ENCODE measurements at regions not wholly inside any gene's neighbourhood (a gene's known extent, or its start where the extent isn't known, plus 50 kb on each side); places are given as distances from the start of the nearest gene placed in this dataset.

DNA sequence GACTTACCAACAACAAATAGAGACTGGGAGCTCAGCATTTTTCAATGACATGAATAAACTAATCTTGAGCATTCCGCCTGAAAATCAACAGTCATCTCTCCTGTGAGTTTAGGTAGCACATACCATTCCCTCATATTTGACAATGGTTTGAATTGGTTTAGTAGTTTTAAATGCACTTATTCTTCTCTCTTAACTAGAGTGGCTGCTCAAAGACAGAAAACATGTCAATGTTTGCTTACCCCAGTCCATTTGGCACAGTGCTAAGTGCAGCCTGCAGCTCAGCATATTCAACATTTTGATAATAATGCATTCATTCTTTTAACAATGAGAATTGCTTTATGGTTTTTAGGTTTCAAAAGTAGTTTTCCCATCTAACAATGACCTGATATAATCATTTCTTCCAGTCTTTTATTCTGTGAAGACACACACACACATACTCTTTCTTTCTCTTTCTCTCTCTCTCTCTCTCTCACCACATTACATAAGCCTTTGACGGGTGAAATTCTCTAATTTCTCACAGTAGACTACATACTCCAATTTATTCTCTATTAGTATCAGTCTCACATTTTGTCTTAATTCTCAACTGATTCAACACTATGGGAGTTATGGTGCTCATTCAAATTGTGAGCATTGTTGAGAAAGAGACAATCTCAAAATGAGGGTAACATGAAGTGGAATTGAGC is 432.3 kb downstream of the LRRIQ3 start:
- H3K9me3 ChIP-seq (replicated peaks in 1 of 11): peaks cover 0 to 6% (median 0%) of the 10 kb centered on the region in 11 experiments; a peak in 3 of 22 replicates
- no peak overlapping the region for H3K4me3 ChIP-seq
- no peaks in the 10 kb centered on the region for H3K4me1 ChIP-seq
- H3K27me3 ChIP-seq: no peaks in the 10 kb centered on the region
- H3K4me2 ChIP-seq: no peak overlapping the region
- H3K9ac ChIP-seq: no peak overlapping the region
- TF ChIP-seq Cebpa-rat (IDR thresholded peaks at IDR 0.05): no peak
- H4K20me1 ChIP-seq: no peaks in the 10 kb centered on the region
- no peaks in the 10 kb centered on the region for H3K36me3 ChIP-seq
- H3K27ac ChIP-seq: no peak overlapping the region

- no peaks in the 10 kb centered on the region for H3K27me3 ChIP-seq
- no peaks in the 10 kb centered on the region for H3K4me1 ChIP-seq
- no peaks in the 10 kb centered on the region for H4K20me1 ChIP-seq
- no peaks in the 10 kb centered on the region for H3K9me3 ChIP-seq (replicated peaks in 1 of 11)
- H3K4me3 ChIP-seq: no peak overlapping the region
- no peak overlapping the region for H3K27ac ChIP-seq
- TF ChIP-seq Cebpa-rat (IDR thresholded peaks at IDR 0.05): no peak
- H3K36me3 ChIP-seq: no peaks in the 10 kb centered on the region
- no peak overlapping the region for H3K9ac ChIP-seq
- H3K4me2 ChIP-seq: no peak overlapping the region
Measured at GRCh38 chr1:73761559-73761958, 436.4 kb downstream of the LRRIQ3 start.

- Histone ChIP-seq H3K36me3 (no peaks in the 10 kb centered on the region), H3K9me3 (replicated peaks in 1 of 11) (no peaks in the 10 kb centered on the region), H3K27ac (no peak overlapping the region), H4K20me1 (no peaks in the 10 kb centered on the region), H3K9ac (no peak overlapping the region), H3K4me2 (no peak overlapping the region), H3K4me1 (no peaks in the 10 kb centered on the region), H3K27me3 (no peaks in the 10 kb centered on the region), H3K4me3 (no peak overlapping the region)
- TF ChIP-seq Cebpa-rat (IDR thresholded peaks at IDR 0.05): no peak
Measured at GRCh38 chr1:73759011-73759410, 439.0 kb downstream of the LRRIQ3 start.

DNA sequence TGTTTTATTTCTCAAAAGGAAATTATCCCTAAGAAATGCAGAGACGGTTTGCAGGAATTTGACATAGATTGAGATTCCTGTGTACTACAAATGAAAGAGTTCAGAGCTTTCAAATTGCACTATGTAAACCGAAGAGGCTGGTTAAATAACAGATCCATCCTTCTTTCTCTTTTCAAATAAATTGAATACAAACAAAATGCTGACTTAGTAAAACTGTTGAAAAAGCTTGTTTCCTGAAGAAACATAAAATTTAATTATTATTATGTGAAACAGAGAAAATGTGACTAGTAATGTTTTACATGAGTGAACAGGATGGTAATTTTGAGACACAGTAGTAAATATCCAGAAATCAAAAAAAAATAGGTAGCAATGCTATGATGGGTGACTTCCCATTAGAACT is 441.2 kb downstream of the LRRIQ3 start:
- Histone ChIP-seq H3K4me2 (no peak overlapping the region), H3K27me3 (no peaks in the 10 kb centered on the region), H3K4me1 (no peaks in the 10 kb centered on the region), H3K9ac (no peak overlapping the region), H3K36me3 (no peaks in the 10 kb centered on the region), H4K20me1 (no peaks in the 10 kb centered on the region), H3K9me3 (replicated peaks in 1 of 11) (no peaks in the 10 kb centered on the region), H3K27ac (no peak overlapping the region), H3K4me3 (no peak overlapping the region)
- no peak for TF ChIP-seq Cebpa-rat (IDR thresholded peaks at IDR 0.05)

DNA sequence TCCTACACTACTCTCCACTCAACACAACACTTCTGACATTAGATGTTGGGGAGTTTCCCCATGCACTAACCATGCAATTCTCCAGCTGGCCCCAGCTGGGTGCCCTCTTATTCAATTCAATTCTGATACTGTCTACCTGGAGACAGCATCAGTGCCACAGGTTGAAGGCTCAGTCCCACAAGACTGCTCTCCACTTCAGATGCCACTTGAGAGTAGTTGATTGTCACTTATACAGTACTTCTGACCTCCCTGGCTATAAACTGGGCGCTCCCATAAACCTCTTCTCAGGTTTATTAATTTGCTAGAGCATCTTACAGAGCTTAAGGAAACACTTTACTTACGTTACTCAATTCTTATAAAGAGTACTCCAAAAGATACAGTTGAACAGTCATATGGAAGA is 442.3 kb downstream of the LRRIQ3 start:
- TF ChIP-seq Cebpa-rat (IDR thresholded peaks at IDR 0.05): no peak
- Histone ChIP-seq H3K4me2 (no peak overlapping the region), H3K27ac (no peak overlapping the region), H3K36me3 (no peaks in the 10 kb centered on the region), H3K9ac (no peak overlapping the region), H4K20me1 (no peaks in the 10 kb centered on the region), H3K27me3 (no peaks in the 10 kb centered on the region), H3K4me1 (no peaks in the 10 kb centered on the region), H3K4me3 (no peak overlapping the region), H3K9me3 (replicated peaks in 1 of 11) (no peaks in the 10 kb centered on the region)

DNA sequence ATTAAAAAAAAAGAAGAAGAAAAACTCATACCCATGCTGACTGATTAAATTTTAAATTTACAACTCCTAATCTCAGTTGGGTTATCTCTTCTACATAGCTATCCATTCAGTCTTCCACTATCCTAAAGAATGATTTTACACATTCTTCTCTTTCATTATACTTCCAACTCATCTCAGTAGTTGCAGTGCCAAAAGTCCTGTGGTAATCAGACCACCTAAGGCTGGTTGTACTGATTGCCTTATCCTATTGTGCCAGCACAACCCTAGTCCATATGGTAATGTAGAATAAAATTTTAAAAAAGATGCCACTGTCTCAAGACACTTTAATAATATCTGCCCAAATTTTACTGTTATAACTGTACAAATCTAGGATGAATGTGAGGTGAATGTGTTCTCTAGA is 448.0 kb downstream of the LRRIQ3 start:
- no peaks in the 10 kb centered on the region for H3K27me3 ChIP-seq
- no peaks in the 10 kb centered on the region for H4K20me1 ChIP-seq
- TF ChIP-seq Cebpa-rat (IDR thresholded peaks at IDR 0.05): no peak
- H3K9me3 ChIP-seq (replicated peaks in 1 of 11): peaks cover 0 to 6% (median 4%) of the 10 kb centered on the region in 11 experiments; a peak in 9 of 22 replicates
- H3K4me2 ChIP-seq: no peak overlapping the region
- no peak overlapping the region for H3K9ac ChIP-seq
- no peak overlapping the region for H3K27ac ChIP-seq
- no peak overlapping the region for H3K4me3 ChIP-seq
- no peaks in the 10 kb centered on the region for H3K36me3 ChIP-seq
- H3K4me1 ChIP-seq: no peaks in the 10 kb centered on the region

DNA sequence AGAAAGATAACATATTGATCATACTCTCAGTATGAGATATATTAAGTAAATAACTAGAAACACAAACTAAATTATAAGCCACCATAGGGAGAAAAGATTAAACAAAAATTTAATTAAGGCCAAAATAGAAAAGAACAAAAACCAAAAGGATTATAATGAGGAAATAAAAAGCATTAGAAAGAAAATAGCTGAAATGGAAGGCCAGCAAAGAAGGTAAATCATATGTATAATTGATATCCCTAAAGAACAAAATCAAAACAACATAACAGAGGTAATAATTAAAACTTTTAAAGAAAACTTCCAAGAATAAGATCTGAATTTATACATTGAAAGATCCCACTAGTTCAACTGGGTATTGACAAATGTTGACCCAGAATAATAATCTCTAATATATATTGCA is 453.0 kb downstream of the LRRIQ3 start:
- Histone ChIP-seq H4K20me1 (no peaks in the 10 kb centered on the region), H3K36me3 (no peaks in the 10 kb centered on the region), H3K4me1 (peaks cover 0 to 10% (median 0%) of the 10 kb centered on the region in 10 experiments; a peak in 4 of 20 replicates), H3K9me3 (replicated peaks in 1 of 11) (peaks cover 0 to 37% (median 13%) of the 10 kb centered on the region in 11 experiments; a peak in 14 of 22 replicates), H3K27me3 (no peaks in the 10 kb centered on the region), H3K4me2 (no peak overlapping the region), H3K4me3 (no peak overlapping the region), H3K9ac (no peak overlapping the region), H3K27ac (no peak overlapping the region)
- no peak for TF ChIP-seq Cebpa-rat (IDR thresholded peaks at IDR 0.05)

DNA sequence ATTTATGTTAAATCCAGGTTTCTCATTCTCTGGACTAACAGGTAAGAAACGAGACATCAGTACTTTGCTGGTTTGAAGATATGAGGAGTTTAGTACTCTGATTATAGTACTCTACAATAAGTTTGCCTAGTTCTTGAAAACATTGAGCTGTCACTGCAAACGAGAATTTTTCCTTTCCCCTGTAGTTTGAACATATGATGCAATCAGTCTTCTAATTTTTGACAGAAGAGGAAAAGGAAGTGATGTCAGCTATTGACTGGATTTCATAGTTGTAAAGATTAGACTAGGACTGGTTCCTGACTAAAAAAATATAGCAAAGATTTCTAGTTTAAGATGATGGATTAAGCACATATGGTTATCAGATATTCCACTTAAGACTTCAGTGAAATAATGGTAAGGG is 461.9 kb downstream of the LRRIQ3 start:
- no peaks in the 10 kb centered on the region for H3K9me3 ChIP-seq (replicated peaks in 1 of 11)
- H3K4me3 ChIP-seq: no peak overlapping the region
- H3K27me3 ChIP-seq: no peaks in the 10 kb centered on the region
- no peaks in the 10 kb centered on the region; a peak in 1 of 20 replicates for H3K4me1 ChIP-seq
- H3K36me3 ChIP-seq: no peaks in the 10 kb centered on the region
- no peak overlapping the region for H3K27ac ChIP-seq
- peak in 2 of 11 experiments; percentile 50 to 55; a peak in 1 of 22 replicates for TF ChIP-seq Cebpa-rat (IDR thresholded peaks at IDR 0.05)
- H4K20me1 ChIP-seq: no peaks in the 10 kb centered on the region
- peak overlapping the region in 3 of 11 experiments; percentile 2 to 37 (median 26); a peak in 4 of 22 replicates for H3K4me2 ChIP-seq
- H3K9ac ChIP-seq: no peak overlapping the region

DNA sequence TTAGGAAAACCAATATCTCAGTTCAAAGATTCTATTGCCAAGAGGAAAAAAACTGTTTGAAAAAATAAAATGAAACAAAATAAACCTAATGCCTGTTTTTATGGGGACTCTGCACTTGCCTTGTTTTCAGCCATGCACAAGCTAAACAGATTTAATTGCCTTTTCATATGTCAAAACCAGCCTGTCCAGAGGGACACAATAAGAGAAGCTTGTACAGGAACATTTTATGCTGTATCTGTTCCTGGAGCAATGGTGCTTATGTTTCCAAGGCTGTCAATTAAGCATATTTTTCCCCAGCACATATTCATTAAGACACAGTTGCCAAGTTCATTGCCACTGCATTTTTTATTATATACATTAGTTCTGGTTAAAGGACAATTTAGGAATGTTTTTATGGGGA is 470.9 kb downstream of the LRRIQ3 start:
- no peaks in the 10 kb centered on the region for H3K27me3 ChIP-seq
- H3K36me3 ChIP-seq: no peaks in the 10 kb centered on the region
- no peaks in the 10 kb centered on the region for H4K20me1 ChIP-seq
- H3K4me2 ChIP-seq: no peak overlapping the region
- no peaks in the 10 kb centered on the region for H3K4me1 ChIP-seq
- H3K9ac ChIP-seq: no peak overlapping the region
- H3K27ac ChIP-seq: no peak overlapping the region
- no peaks in the 10 kb centered on the region for H3K9me3 ChIP-seq (replicated peaks in 1 of 11)
- no peak for TF ChIP-seq Cebpa-rat (IDR thresholded peaks at IDR 0.05)
- no peak overlapping the region for H3K4me3 ChIP-seq

DNA sequence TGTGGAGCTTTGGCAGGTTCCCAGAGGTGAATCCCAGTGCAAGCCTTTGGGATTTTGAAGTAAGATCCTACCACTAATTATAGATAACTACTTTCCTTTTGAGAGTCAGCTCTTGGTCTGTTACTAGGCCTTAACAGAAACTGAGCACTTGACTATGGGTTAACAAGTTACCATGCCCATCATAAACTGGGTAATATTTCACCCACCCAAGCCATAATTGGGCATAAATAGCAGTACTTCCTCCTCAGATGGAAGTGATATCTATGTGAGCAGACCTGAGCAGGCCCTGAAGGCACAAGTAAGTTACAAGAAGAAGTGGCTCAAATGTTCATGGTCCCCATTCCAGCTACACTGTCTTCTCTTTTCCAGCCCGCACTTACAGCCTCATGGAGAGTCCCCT is 475.9 kb downstream of the LRRIQ3 start:
- Histone ChIP-seq H3K9me3 (replicated peaks in 1 of 11) (no peaks in the 10 kb centered on the region), H3K9ac (no peak overlapping the region), H3K27me3 (no peaks in the 10 kb centered on the region), H3K4me1 (no peaks in the 10 kb centered on the region), H3K36me3 (no peaks in the 10 kb centered on the region), H3K27ac (no peak overlapping the region), H3K4me3 (no peak overlapping the region), H3K4me2 (no peak overlapping the region), H4K20me1 (no peaks in the 10 kb centered on the region)
- TF ChIP-seq Cebpa-rat (IDR thresholded peaks at IDR 0.05): no peak
